OCI-LY3 (cell line): ENCODE measurements at regions not wholly inside any gene's neighbourhood (a gene's known extent, or its start where the extent isn't known, plus 50 kb on each side); places are given as distances from the start of the nearest gene placed in this dataset.

Experiments used
- H2AFZ ChIP-seq: fragments of 200-600, 300-600 bp; shearing (Covaris generic); 2 replicates; pipeline ENCODE4 v1.6.0; 2014; ENCODE audit warnings: antibody characterized with exemption, low read depth, low read length
- H3K27ac ChIP-seq: fragments of 200-600, 300-600 bp; sonication (generic); 2 replicates; pipeline ENCODE4 v1.5.1; 2014; ENCODE audit warnings: mild to moderate bottlenecking, low read length, moderate library complexity, mixed read lengths
- H3K27me3 ChIP-seq: fragments of 200-600, 300-600 bp; sonication (generic); 2 replicates; pipeline ENCODE4 v1.6.1; 2014; ENCODE audit warnings: low read depth, low read length, mixed read lengths
- H3K36me3 ChIP-seq: fragments of 200-600, 300-600 bp; sonication (generic); replicated peaks from 2 replicates; pipeline ENCODE3; 2014; ENCODE audit warnings: low read depth, low read length, mixed read lengths
- H3K4me1 ChIP-seq: fragments of 300-600, 200-600 bp; sonication (generic); 2 replicates; pipeline ENCODE4 v1.6.1; 2014; ENCODE audit warnings: low read length, mixed read lengths
- H3K4me2 ChIP-seq: fragments of 200-600, 300-600 bp; sonication (generic); 2 replicates; pipeline ENCODE4 v1.6.1; 2014; ENCODE audit warnings: low read length, mixed read lengths
- H3K4me3 ChIP-seq: fragments of 300-600, 200-600 bp; sonication (generic); 2 replicates; pipeline ENCODE4 v1.5.1; 2014; ENCODE audit warnings: antibody characterized with exemption, mild to moderate bottlenecking, low read length, moderate library complexity
- H3K79me2 ChIP-seq: fragments of 300-600, 200-600 bp; shearing (Covaris generic); 2 replicates; pipeline ENCODE4 v1.6.1; 2014; ENCODE audit warnings: mild to moderate bottlenecking, low read length, mixed read lengths
- H3K9ac ChIP-seq: fragments of 300-600, 200-600 bp; shearing (Covaris generic); 2 replicates; pipeline ENCODE4 v1.6.0; 2014; ENCODE audit warnings: mild to moderate bottlenecking, low read length, moderate library complexity
- H3K9me3 ChIP-seq: fragments of 200-600, 300-600 bp; shearing (Covaris generic); 2 replicates; pipeline ENCODE4 v1.6.1; 2014; ENCODE audit warnings: low read length, mixed read lengths; ENCODE audit not compliant: insufficient read depth
- H4K20me1 ChIP-seq: fragments of 200-600, 300-600 bp; sonication (generic); 2 replicates; pipeline ENCODE4 v1.6.1; 2016; ENCODE audit warnings: low read length, mixed read lengths; ENCODE audit not compliant: insufficient read depth
- EZH2phosphoT487 ChIP-seq: fragments of 200-600 bp; shearing (Covaris generic); IDR thresholded peaks from 2 replicates; pipeline ENCODE4 v1.6.1; 2018; ENCODE audit warnings: antibody characterized with exemption, mixed run types, low read depth
- TF ChIP-seq, protein P1 (sequence below): fragments of 200-600, 300-600 bp; sonication (generic); IDR thresholded peaks from 2 replicates; pipeline ENCODE4 v1.5.1; 2014; ENCODE audit warnings: antibody characterized with exemption, low read length, low read depth

DNA sequence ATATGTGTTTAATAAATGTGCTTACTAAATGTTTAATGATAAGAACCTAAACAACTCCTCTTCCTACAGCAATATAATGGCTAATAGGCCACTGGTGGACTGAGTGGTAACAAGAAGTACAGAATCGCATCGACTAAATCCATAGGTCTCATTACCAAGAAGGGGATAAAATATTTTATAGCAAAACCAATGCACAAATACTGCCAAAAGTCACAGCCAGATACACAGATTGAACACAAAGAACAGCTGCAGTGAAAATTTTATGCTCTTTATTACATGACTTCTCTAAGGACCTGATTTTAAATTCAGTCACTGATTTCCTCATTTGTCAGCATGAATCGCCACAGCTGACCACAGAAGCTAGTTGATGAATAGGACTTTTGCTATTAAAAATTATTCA is 285.4 kb downstream of the DHX15 start:
- Histone ChIP-seq H3K4me3 (no peak overlapping the region), H3K9me3 (no peaks in the 10 kb centered on the region), H3K9ac (no peak overlapping the region), H3K4me1 (no peaks in the 10 kb centered on the region), H4K20me1 (no peaks in the 10 kb centered on the region), H2AFZ (no peak overlapping the region), H3K79me2 (no peaks in the 10 kb centered on the region), H3K4me2 (no peak overlapping the region), H3K27me3 (no peaks in the 10 kb centered on the region), H3K36me3 (no peaks in the 10 kb centered on the region), H3K27ac (no peak overlapping the region)
- TF ChIP-seq, protein P1, sequence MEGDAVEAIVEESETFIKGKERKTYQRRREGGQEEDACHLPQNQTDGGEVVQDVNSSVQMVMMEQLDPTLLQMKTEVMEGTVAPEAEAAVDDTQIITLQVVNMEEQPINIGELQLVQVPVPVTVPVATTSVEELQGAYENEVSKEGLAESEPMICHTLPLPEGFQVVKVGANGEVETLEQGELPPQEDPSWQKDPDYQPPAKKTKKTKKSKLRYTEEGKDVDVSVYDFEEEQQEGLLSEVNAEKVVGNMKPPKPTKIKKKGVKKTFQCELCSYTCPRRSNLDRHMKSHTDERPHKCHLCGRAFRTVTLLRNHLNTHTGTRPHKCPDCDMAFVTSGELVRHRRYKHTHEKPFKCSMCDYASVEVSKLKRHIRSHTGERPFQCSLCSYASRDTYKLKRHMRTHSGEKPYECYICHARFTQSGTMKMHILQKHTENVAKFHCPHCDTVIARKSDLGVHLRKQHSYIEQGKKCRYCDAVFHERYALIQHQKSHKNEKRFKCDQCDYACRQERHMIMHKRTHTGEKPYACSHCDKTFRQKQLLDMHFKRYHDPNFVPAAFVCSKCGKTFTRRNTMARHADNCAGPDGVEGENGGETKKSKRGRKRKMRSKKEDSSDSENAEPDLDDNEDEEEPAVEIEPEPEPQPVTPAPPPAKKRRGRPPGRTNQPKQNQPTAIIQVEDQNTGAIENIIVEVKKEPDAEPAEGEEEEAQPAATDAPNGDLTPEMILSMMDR = no peak
- no peak for TF ChIP-seq EZH2phosphoT487

DNA sequence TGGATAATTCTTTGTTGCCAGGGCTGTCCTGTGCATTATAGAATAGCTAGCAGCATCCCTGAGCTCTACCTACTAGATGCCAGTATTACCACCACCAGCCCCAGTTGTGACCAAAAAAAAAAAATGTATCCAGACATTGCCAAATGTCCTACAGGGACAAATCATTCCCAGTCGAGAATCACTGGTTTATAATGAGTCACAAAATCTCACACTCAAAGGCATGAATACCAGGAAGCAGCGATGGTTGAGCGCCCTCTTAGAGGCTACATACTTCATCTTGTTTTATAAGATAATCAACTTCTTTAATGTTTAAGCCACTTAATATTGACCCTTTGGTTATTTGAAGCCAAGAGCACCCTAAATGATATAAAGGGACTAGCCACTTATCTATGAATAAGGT is 297.3 kb downstream of the DHX15 start:
- Histone ChIP-seq H3K36me3 (no peaks in the 10 kb centered on the region), H2AFZ (no peak overlapping the region), H3K9ac (no peak overlapping the region), H3K9me3 (no peaks in the 10 kb centered on the region), H3K27me3 (no peaks in the 10 kb centered on the region), H3K79me2 (no peaks in the 10 kb centered on the region), H4K20me1 (no peaks in the 10 kb centered on the region), H3K4me2 (no peak overlapping the region), H3K4me3 (no peak overlapping the region), H3K27ac (no peak overlapping the region), H3K4me1 (no peaks in the 10 kb centered on the region)
- no peak for TF ChIP-seq EZH2phosphoT487
- TF ChIP-seq, protein P1 = no peak

DNA sequence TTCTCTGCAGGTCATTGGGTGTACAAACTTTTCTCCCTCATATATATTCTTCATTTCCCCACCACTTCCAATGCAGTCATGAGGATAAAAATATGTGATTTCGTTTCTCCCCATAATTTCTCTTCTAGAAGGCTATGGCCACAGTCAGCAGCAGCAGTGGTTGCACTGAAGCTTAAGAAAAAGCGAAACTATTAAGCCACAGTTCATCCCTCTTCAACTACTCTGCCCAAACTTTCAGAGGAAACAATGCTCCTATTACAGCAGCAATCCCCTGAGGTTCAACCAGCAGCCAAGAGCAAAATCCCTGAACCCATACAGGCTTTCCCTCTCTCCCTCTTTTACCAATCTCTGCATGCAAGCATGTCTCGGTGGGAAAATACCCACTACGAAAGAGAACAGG is 298.6 kb downstream of the DHX15 start:
- no peak overlapping the region for H3K27ac ChIP-seq
- no peaks in the 10 kb centered on the region for H3K4me1 ChIP-seq
- no peaks in the 10 kb centered on the region for H3K79me2 ChIP-seq
- no peaks in the 10 kb centered on the region; the same call in 1 of the 2 replicates for H3K27me3 ChIP-seq
- H4K20me1 ChIP-seq = no peaks in the 10 kb centered on the region
- H3K9me3 ChIP-seq = no peaks in the 10 kb centered on the region
- H3K9ac ChIP-seq = no peak overlapping the region
- no peak overlapping the region for H2AFZ ChIP-seq
- TF ChIP-seq EZH2phosphoT487 = no peak
- TF ChIP-seq, protein P1 = no peak
- H3K36me3 ChIP-seq = no peaks in the 10 kb centered on the region
- no peak overlapping the region for H3K4me3 ChIP-seq
- H3K4me2 ChIP-seq = no peak overlapping the region

DNA sequence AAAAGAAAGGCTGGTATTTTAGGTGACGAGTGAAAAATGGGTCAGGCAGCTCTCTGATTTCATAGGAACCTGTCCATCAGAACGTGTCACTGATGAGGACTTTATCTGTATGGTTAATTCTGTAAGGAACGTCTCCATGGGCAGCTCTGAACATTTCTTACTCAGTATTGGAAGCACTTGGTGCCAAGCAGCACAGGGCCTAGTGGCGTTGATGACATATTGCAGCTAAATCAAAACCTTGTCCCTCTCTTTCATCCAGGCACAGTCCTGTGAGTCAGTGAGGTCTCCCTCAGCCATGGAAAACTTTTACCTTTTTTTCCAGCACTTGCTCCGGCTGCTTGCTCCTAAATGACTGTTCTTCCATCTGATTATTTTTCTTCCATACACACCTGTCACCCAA is 301.9 kb downstream of the DHX15 start:
- Histone ChIP-seq H3K79me2 (no peaks in the 10 kb centered on the region), H3K27me3 (no peaks in the 10 kb centered on the region; the same call in 1 of the 2 replicates), H2AFZ (no peak overlapping the region), H3K9me3 (no peaks in the 10 kb centered on the region), H3K36me3 (no peaks in the 10 kb centered on the region), H3K4me1 (no peaks in the 10 kb centered on the region), H4K20me1 (no peaks in the 10 kb centered on the region), H3K4me2 (no peak overlapping the region), H3K27ac (no peak overlapping the region), H3K9ac (no peak overlapping the region), H3K4me3 (no peak overlapping the region)
- no peak for TF ChIP-seq EZH2phosphoT487
- TF ChIP-seq, protein P1 = no peak
